CD14-positive monocyte (primary cell): ENCODE measurements at regions not wholly inside any gene's neighbourhood (a gene's known extent, or its start where the extent isn't known, plus 50 kb on each side); places are given as distances from the start of the nearest gene placed in this dataset.
A peak's percentile ranks its signal among the peaks of the same experiment; 100 is the strongest.

Source experiments
- DNase-seq, 3 donors: peaks; one replicate each; pipeline ENCODE4 v3.0.0-alpha.2; 2011 to 2022
- H2AFZ ChIP-seq: 2 replicates; pipeline ENCODE4 v1.6.0; 2012; ENCODE audit warnings: mild to moderate bottlenecking, low read depth, low read length, inconsistent platforms; ENCODE audit not compliant: insufficient read depth, poor library complexity, severe bottlenecking
- H3K27ac ChIP-seq, 2 donors: 1 replicate in 1 of 2; 2 replicates in 1 of 2; pipeline ENCODE4 v1.5.1; 2012 to 2013; ENCODE audit warnings: low read length in 2 of 2, control low read depth in 1 of 2, inconsistent platforms in 1 of 2, low read depth in 1 of 2, mild to moderate bottlenecking in 1 of 2
- H3K27me3 ChIP-seq, 2 donors: one replicate each; pipeline versions ENCODE4 v1.6.0 to v1.6.1; 2011 to 2013; ENCODE audit warnings: low read length in 2 of 2; ENCODE audit not compliant: control insufficient read depth in 2 of 2, insufficient read depth in 2 of 2
- H3K36me3 ChIP-seq, 2 donors: replicated peaks in 1 of 2; 1 replicate in 1 of 2; 2 replicates in 1 of 2; pipeline versions ENCODE4 v1.5.1 to v1.6.1; 2012 to 2013; ENCODE audit warnings: low read length in 2 of 2, control low read depth in 1 of 2, inconsistent platforms in 1 of 2, mild to moderate bottlenecking in 1 of 2; ENCODE audit not compliant: insufficient read depth in 2 of 2, control insufficient read depth in 1 of 2
- H3K4me1 ChIP-seq, 2 donors: 1 replicate in 1 of 2; 2 replicates in 1 of 2; pipeline versions ENCODE4 v1.5.1 to v1.6.1; 2012 to 2013; ENCODE audit warnings: low read length in 2 of 2, control low read depth in 1 of 2, inconsistent platforms in 1 of 2, mild to moderate bottlenecking in 1 of 2, moderate library complexity in 1 of 2; ENCODE audit not compliant: insufficient read depth in 2 of 2, control insufficient read depth in 1 of 2
- H3K4me2 ChIP-seq: replicated peaks from 2 replicates; pipeline ENCODE3; 2012; ENCODE audit warnings: low read length, moderate library complexity, mild to moderate bottlenecking; ENCODE audit not compliant: poor library complexity, severe bottlenecking; ENCODE audit errors: extremely low read depth
- H3K4me3 ChIP-seq, 3 experiments: fragments of 200-600 bp in 1 of 3; sonication (generic) in 1 of 3; replicated peaks in 1 of 3; 1 replicate in 2 of 3; 2 replicates in 1 of 3; pipeline ENCODE4 v1.5.1; 2011 to 2013; ENCODE audit warnings: low read length in 3 of 3, mild to moderate bottlenecking in 3 of 3, control low read depth in 2 of 3, low read depth in 2 of 3, inconsistent platforms in 1 of 3, moderate library complexity in 1 of 3
- H3K79me2 ChIP-seq: 2 replicates; pipeline ENCODE4 v1.6.0; 2012; ENCODE audit warnings: mild to moderate bottlenecking, control low read depth, inconsistent platforms, low read length, moderate library complexity; ENCODE audit not compliant: insufficient read depth
- H3K9ac ChIP-seq: 2 replicates; pipeline ENCODE4 v1.6.0; 2017; ENCODE audit warnings: low read length, mild to moderate bottlenecking; ENCODE audit not compliant: insufficient read depth, poor library complexity, severe bottlenecking
- H3K9me3 ChIP-seq, 2 donors: replicated peaks in 1 of 2; 1 replicate in 1 of 2; 2 replicates in 1 of 2; pipeline versions ENCODE4 v1.5.1 to v1.6.1; 2012 to 2013; ENCODE audit warnings: low read length in 2 of 2, control low read depth in 1 of 2; ENCODE audit not compliant: control insufficient read depth in 1 of 2, insufficient read depth in 1 of 2
- H4K20me1 ChIP-seq: 2 replicates; pipeline ENCODE4 v1.6.0; 2012; ENCODE audit warnings: mild to moderate bottlenecking, low read length, control low read depth, moderate library complexity; ENCODE audit not compliant: insufficient read depth
- H3K27ac Mint-ChIP-seq, 7 donors: one replicate each; pipeline ENCODE4 v1.8.0; 2020; ENCODE audit warnings: mild to moderate bottlenecking in 7 of 7, mixed read lengths in 7 of 7, moderate library complexity in 6 of 7, inconsistent platforms in 2 of 7
- H3K27me3 Mint-ChIP-seq, 3 donors: one replicate each; pipeline ENCODE4 v1.8.0; 2021 to 2022; ENCODE audit warnings: low read depth in 3 of 3, mild to moderate bottlenecking in 3 of 3, mixed read lengths in 3 of 3, moderate library complexity in 3 of 3, inconsistent platforms in 1 of 3
- H3K36me3 Mint-ChIP-seq, 2 donors: one replicate each; pipeline ENCODE4 v1.8.0; 2020; ENCODE audit warnings: mixed read lengths in 2 of 2, inconsistent platforms in 1 of 2, mild to moderate bottlenecking in 1 of 2
- H3K4me1 Mint-ChIP-seq: one replicate; pipeline ENCODE4 v1.8.0; 2020; ENCODE audit warnings: mild to moderate bottlenecking, mixed read lengths
- H3K4me3 Mint-ChIP-seq, 2 donors: one replicate each; pipeline ENCODE4 v1.8.0; 2020; ENCODE audit warnings: mild to moderate bottlenecking in 2 of 2, mixed read lengths in 2 of 2, moderate library complexity in 1 of 2
- H3K9me3 Mint-ChIP-seq, 7 donors: one replicate each; pipeline ENCODE4 v1.8.0; 2020 to 2022; ENCODE audit warnings: mixed read lengths in 7 of 7, mild to moderate bottlenecking in 6 of 7, moderate library complexity in 6 of 7, inconsistent platforms in 2 of 7
- CTCF ChIP-seq: fragments of 200-600 bp; IDR thresholded peaks from one replicate; pipeline ENCODE4 v1.8.0; 2022; ENCODE audit warnings: antibody characterized with exemption, mild to moderate bottlenecking
- WGBS: methylation state at CpG from one replicate; pipeline ENCODE4 v1.1.5; 2013; ENCODE audit warnings: missing lambda C conversion rate; ENCODE audit not compliant: insufficient coverage; 5-methylcytosine and 5-hydroxymethylcytosine counted together
- intact Hi-C, 2 donors: fragments of 100-400 bp; cut with micrococcal nuclease; formaldehyde crosslinking; loops; one replicate each; pipeline versions ENCODE4 v1.15.0 to v1.15.1; 2023

GRCh38 chr15:93997071-93997658 lies 234.2 kb upstream of the MCTP2 start:
- Histone ChIP-seq H3K27me3 (no peaks in the 10 kb centered on the region), H3K79me2 (no peaks in the 10 kb centered on the region), H3K4me2 (no peak overlapping the region), H3K9ac (no peak overlapping the region), H4K20me1 (no peaks in the 10 kb centered on the region), H3K9me3 (no peaks in the 10 kb centered on the region), H3K36me3 (no peaks in the 10 kb centered on the region), H2AFZ (no peak overlapping the region), H3K4me1 (no peaks in the 10 kb centered on the region), H3K27ac (no peak overlapping the region), H3K4me3 (no peak overlapping the region)
- intact Hi-C loops = no loop called here
- DNase-seq = no peak
- H3K27ac Mint-ChIP-seq = no peak overlapping the region
- H3K27me3 Mint-ChIP-seq = no peaks in the 10 kb centered on the region
- no peaks in the 10 kb centered on the region for H3K36me3 Mint-ChIP-seq
- TF ChIP-seq CTCF = peak; percentile 81
- no peaks in the 10 kb centered on the region for H3K9me3 Mint-ChIP-seq
- no peaks in the 10 kb centered on the region for H3K4me1 Mint-ChIP-seq
- H3K4me3 Mint-ChIP-seq = no peak overlapping the region
- no CpG with 5 or more reads among the region's 6 CpGs for WGBS

DNA sequence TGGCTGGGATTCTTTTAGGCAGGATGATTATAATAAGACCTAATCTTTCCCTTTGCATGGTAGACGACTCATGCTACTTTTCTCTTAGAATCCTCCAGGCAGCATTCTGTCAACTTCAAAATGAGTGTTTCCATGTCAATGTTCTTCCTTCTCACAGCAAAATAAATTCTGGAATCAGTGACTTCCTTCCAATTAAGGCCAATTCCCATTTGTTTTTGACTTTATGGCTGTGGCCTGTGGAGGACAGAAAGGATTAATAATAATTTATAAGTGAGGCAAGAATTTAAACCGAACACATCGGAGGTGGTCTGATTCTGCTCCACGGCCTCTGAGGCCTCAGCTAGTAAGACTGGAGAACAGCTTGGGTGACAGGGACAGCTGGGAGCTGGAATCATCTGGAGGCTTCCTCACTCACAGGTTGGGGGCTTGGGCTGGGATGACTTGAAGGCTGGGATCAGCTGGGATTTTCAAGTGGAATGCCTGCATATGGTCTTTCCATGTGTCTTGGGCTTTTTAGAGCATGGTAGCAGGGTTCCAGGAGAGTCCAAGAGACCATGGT lies 241.8 kb upstream of the MCTP2 start:
- peaks cover 8% of the 10 kb centered on the region for H3K4me1 Mint-ChIP-seq
- no peak for DNase-seq
- peaks cover 0 to 2% (median 0%) of the 10 kb centered on the region in 7 donors for H3K9me3 Mint-ChIP-seq
- H3K9me3 ChIP-seq = no peaks in the 10 kb centered on the region
- H3K36me3 ChIP-seq = no peaks in the 10 kb centered on the region
- H3K4me2 ChIP-seq = no peak overlapping the region
- H3K27ac Mint-ChIP-seq = no peak overlapping the region
- no peak overlapping the region for H3K27ac ChIP-seq
- TF ChIP-seq CTCF = no peak
- H2AFZ ChIP-seq = no peak overlapping the region
- no peak overlapping the region for H3K4me3 Mint-ChIP-seq
- H3K27me3 ChIP-seq = no peaks in the 10 kb centered on the region
- WGBS = 96% methylated on average over 4 of the region's 4 CpGs
- intact Hi-C loops = no loop called here
- H3K79me2 ChIP-seq = no peaks in the 10 kb centered on the region
- H3K4me1 ChIP-seq = no peaks in the 10 kb centered on the region
- H3K4me3 ChIP-seq = no peak overlapping the region
- H4K20me1 ChIP-seq = no peaks in the 10 kb centered on the region
- H3K27me3 Mint-ChIP-seq = peaks cover 0 to 1% (median 1%) of the 10 kb centered on the region in 3 donors
- H3K9ac ChIP-seq = no peak overlapping the region
- H3K36me3 Mint-ChIP-seq = no peaks in the 10 kb centered on the region
